ENCODE measurements at regions not wholly inside any gene's neighbourhood (a gene's known extent, or its start where the extent isn't known, plus 50 kb on each side); places are given as distances from the start of the nearest gene placed in this dataset.

GRCh38 chr6:121651420-121651819, 216.0 kb downstream of the GJA1 start:
- no peaks in the 10 kb centered on the region for H4K20me1 ChIP-seq (ENCODE audit: control insufficient read depth, insufficient read depth, low read depth, low read length)
- TF ChIP-seq EZH2phosphoT487 (IDR thresholded peaks at IDR 0.05; ENCODE audit: borderline replicate concordance, low read length) (no peak), CTCF (IDR thresholded peaks at IDR 0.05; ENCODE audit: low read depth, low read length, poor library complexity, severe bottlenecking) (no peak)
- H3K36me3 ChIP-seq (ENCODE audit: control insufficient read depth, low read length) = no peaks in the 10 kb centered on the region
- no peaks in the 10 kb centered on the region for H3K27me3 ChIP-seq (ENCODE audit: control insufficient read depth, low read length)
- no peaks in the 10 kb centered on the region for H3F3A ChIP-seq (ENCODE audit: control insufficient read depth, insufficient read depth)
- no peaks in the 10 kb centered on the region for H3K79me2 ChIP-seq (ENCODE audit: control insufficient read depth, low read length)
- H3K4me1 ChIP-seq (ENCODE audit: control insufficient read depth, low read length) = no peaks in the 10 kb centered on the region
- H3K4me2 ChIP-seq (ENCODE audit: low read length) = no peak overlapping the region
- no peaks in the 10 kb centered on the region for H3K9me2 ChIP-seq (replicated peaks; ENCODE audit: control insufficient read depth, low read length)
- H3K4me3 ChIP-seq (ENCODE audit: low read length) = no peak overlapping the region
- no peaks in the 10 kb centered on the region for H3K9me3 ChIP-seq (ENCODE audit: control insufficient read depth, insufficient read depth, low read length)
- H3K27ac ChIP-seq (ENCODE audit: low read depth, low read length) = no peak overlapping the region

GRCh38 chr6:121652223-121652622, 216.8 kb downstream of the GJA1 start:
- no peaks in the 10 kb centered on the region for H3K9me2 ChIP-seq (replicated peaks; ENCODE audit: control insufficient read depth, low read length)
- H3F3A ChIP-seq (ENCODE audit: control insufficient read depth, insufficient read depth) = no peaks in the 10 kb centered on the region
- TF ChIP-seq EZH2phosphoT487 (IDR thresholded peaks at IDR 0.05; ENCODE audit: borderline replicate concordance, low read length) (no peak), CTCF (IDR thresholded peaks at IDR 0.05; ENCODE audit: low read depth, low read length, poor library complexity, severe bottlenecking) (no peak)
- H3K4me1 ChIP-seq (ENCODE audit: control insufficient read depth, low read length) = no peaks in the 10 kb centered on the region
- no peak overlapping the region for H3K4me3 ChIP-seq (ENCODE audit: low read length)
- H3K4me2 ChIP-seq (ENCODE audit: low read length) = no peak overlapping the region
- no peaks in the 10 kb centered on the region for H3K9me3 ChIP-seq (ENCODE audit: control insufficient read depth, insufficient read depth, low read length)
- no peaks in the 10 kb centered on the region for H4K20me1 ChIP-seq (ENCODE audit: control insufficient read depth, insufficient read depth, low read depth, low read length)
- H3K27ac ChIP-seq (ENCODE audit: low read depth, low read length) = no peak overlapping the region
- no peaks in the 10 kb centered on the region for H3K36me3 ChIP-seq (ENCODE audit: control insufficient read depth, low read length)
- no peaks in the 10 kb centered on the region for H3K27me3 ChIP-seq (ENCODE audit: control insufficient read depth, low read length)
- H3K79me2 ChIP-seq (ENCODE audit: control insufficient read depth, low read length) = no peaks in the 10 kb centered on the region

- no peaks in the 10 kb centered on the region for H3K9me3 ChIP-seq (ENCODE audit: control insufficient read depth, insufficient read depth, low read length)
- no peaks in the 10 kb centered on the region for H3K4me1 ChIP-seq (ENCODE audit: control insufficient read depth, low read length)
- no peaks in the 10 kb centered on the region for H3K27me3 ChIP-seq (ENCODE audit: control insufficient read depth, low read length)
- H3K4me2 ChIP-seq (ENCODE audit: low read length) = no peak overlapping the region
- H4K20me1 ChIP-seq (ENCODE audit: control insufficient read depth, insufficient read depth, low read depth, low read length) = no peaks in the 10 kb centered on the region
- no peak overlapping the region for H3K4me3 ChIP-seq (ENCODE audit: low read length)
- no peaks in the 10 kb centered on the region for H3K9me2 ChIP-seq (replicated peaks; ENCODE audit: control insufficient read depth, low read length)
- no peaks in the 10 kb centered on the region for H3F3A ChIP-seq (ENCODE audit: control insufficient read depth, insufficient read depth)
- H3K79me2 ChIP-seq (ENCODE audit: control insufficient read depth, low read length) = no peaks in the 10 kb centered on the region
- TF ChIP-seq EZH2phosphoT487 (IDR thresholded peaks at IDR 0.05; ENCODE audit: borderline replicate concordance, low read length) = no peak
- H3K36me3 ChIP-seq (ENCODE audit: control insufficient read depth, low read length) = no peaks in the 10 kb centered on the region
- no peak overlapping the region for H3K27ac ChIP-seq (ENCODE audit: low read depth, low read length)
These were observed 217.5 kb downstream of the GJA1 start for GRCh38 chr6:121652726-121653623.

GRCh38 chr6:121653624-121654008, 218.2 kb downstream of the GJA1 start:
- Histone ChIP-seq H3K4me3 (ENCODE audit: low read length) (no peak overlapping the region), H3K79me2 (ENCODE audit: control insufficient read depth, low read length) (no peaks in the 10 kb centered on the region), H3K4me2 (ENCODE audit: low read length) (no peak overlapping the region), H3K27me3 (ENCODE audit: control insufficient read depth, low read length) (no peaks in the 10 kb centered on the region), H3K36me3 (ENCODE audit: control insufficient read depth, low read length) (no peaks in the 10 kb centered on the region), H3K27ac (ENCODE audit: low read depth, low read length) (no peak overlapping the region), H3K9me2 (replicated peaks; ENCODE audit: control insufficient read depth, low read length) (no peaks in the 10 kb centered on the region), H4K20me1 (ENCODE audit: control insufficient read depth, insufficient read depth, low read depth, low read length) (no peaks in the 10 kb centered on the region), H3K9me3 (ENCODE audit: control insufficient read depth, insufficient read depth, low read length) (no peaks in the 10 kb centered on the region), H3K4me1 (ENCODE audit: control insufficient read depth, low read length) (no peaks in the 10 kb centered on the region), H3F3A (ENCODE audit: control insufficient read depth, insufficient read depth) (no peaks in the 10 kb centered on the region)
- TF ChIP-seq CTCF (IDR thresholded peaks at IDR 0.05; ENCODE audit: low read depth, low read length, poor library complexity, severe bottlenecking) (no peak), EZH2phosphoT487 (IDR thresholded peaks at IDR 0.05; ENCODE audit: borderline replicate concordance, low read length) (no peak)

All from DOHH2 (cell line).